ENCODE measurements at regions not wholly inside any gene's neighbourhood (a gene's known extent, or its start where the extent isn't known, plus 50 kb on each side); places are given as distances from the start of the nearest gene placed in this dataset.

DNA sequence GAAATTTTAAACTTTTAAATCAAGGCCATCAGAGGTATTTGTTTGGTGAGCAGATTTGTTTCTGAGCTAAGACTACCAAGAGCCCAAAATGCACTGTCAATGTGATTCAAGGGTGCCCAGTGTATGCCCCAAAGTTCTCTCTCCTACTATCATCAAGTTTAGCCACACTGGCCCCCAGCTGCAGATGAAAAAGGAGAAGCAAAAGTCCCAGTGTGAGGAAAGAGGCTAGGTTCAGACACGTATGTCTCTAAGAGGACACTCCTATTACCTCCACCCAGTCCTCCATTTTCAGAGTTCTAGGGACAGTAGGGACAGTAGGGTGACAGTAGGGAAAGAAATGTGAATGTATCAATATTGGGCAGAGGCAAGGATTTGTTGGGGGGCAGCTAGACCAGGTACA lies 230.8 kb downstream of the CD83 start:
- no peak overlapping the region for H3K27ac ChIP-seq (ENCODE audit: low read length)
- ATAC-seq (no peak), DNase-seq (no peak)
- H3K27ac Mint-ChIP-seq: no peak overlapping the region
- peaks cover 0 to 3% of the 10 kb centered on the region in 2 donors for H3K9me3 Mint-ChIP-seq
- WGBS (ENCODE audit: insufficient coverage): no CpG with 5 or more reads among the region's 1 CpG
- no peaks in the 10 kb centered on the region for H3K36me3 ChIP-seq (ENCODE audit: control insufficient read depth, insufficient read depth, low read length)
- H3K4me3 Mint-ChIP-seq: no peak overlapping the region
- intact Hi-C loops (cut with micrococcal nuclease): no loop called here
- no peaks in the 10 kb centered on the region for H3K4me1 Mint-ChIP-seq
- no peak overlapping the region for H3K4me3 ChIP-seq (ENCODE audit: low read length)
- peaks cover 0 to 9% of the 10 kb centered on the region in 2 donors for H3K27me3 Mint-ChIP-seq (ENCODE audit: low read depth in 2 of 2)
- TF ChIP-seq, protein P1, sequence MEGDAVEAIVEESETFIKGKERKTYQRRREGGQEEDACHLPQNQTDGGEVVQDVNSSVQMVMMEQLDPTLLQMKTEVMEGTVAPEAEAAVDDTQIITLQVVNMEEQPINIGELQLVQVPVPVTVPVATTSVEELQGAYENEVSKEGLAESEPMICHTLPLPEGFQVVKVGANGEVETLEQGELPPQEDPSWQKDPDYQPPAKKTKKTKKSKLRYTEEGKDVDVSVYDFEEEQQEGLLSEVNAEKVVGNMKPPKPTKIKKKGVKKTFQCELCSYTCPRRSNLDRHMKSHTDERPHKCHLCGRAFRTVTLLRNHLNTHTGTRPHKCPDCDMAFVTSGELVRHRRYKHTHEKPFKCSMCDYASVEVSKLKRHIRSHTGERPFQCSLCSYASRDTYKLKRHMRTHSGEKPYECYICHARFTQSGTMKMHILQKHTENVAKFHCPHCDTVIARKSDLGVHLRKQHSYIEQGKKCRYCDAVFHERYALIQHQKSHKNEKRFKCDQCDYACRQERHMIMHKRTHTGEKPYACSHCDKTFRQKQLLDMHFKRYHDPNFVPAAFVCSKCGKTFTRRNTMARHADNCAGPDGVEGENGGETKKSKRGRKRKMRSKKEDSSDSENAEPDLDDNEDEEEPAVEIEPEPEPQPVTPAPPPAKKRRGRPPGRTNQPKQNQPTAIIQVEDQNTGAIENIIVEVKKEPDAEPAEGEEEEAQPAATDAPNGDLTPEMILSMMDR (IDR thresholded peaks at IDR 0.05): no peak
- no peaks in the 10 kb centered on the region for H3K9me3 ChIP-seq (ENCODE audit: control insufficient read depth, insufficient read depth, low read length)
- H3K27me3 ChIP-seq (ENCODE audit: control insufficient read depth, insufficient read depth, low read length): no peaks in the 10 kb centered on the region
- no peaks in the 10 kb centered on the region for H3K4me1 ChIP-seq (ENCODE audit: control insufficient read depth, insufficient read depth, low read length)
- no peaks in the 10 kb centered on the region for H3K36me3 Mint-ChIP-seq

DNA sequence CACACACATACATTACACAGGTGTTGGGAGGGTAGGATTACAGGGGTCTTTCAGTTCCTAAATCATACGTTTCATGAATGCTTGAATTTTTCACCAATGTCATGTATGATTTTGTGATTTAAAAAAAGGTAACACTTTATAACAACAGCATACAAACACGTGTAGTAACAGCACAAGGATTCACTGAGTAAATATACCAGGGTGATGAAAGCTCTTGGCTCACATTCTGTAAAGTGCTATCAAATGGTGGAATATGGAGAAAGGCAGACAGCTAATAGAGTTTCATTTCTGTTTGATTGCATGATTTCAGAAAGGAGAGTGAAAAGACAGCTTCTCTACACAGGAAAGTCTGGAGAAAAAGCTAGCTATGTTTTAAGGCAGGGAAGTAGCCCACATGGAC lies 231.9 kb downstream of the CD83 start:
- Histone ChIP-seq H3K9me3 (ENCODE audit: control insufficient read depth, insufficient read depth, low read length) (no peaks in the 10 kb centered on the region), H3K4me1 (ENCODE audit: control insufficient read depth, insufficient read depth, low read length) (no peaks in the 10 kb centered on the region), H3K4me3 (ENCODE audit: low read length) (no peak overlapping the region), H3K36me3 (ENCODE audit: control insufficient read depth, insufficient read depth, low read length) (no peaks in the 10 kb centered on the region), H3K27me3 (ENCODE audit: control insufficient read depth, insufficient read depth, low read length) (no peaks in the 10 kb centered on the region), H3K27ac (ENCODE audit: low read length) (no peak overlapping the region)
- H3K4me3 Mint-ChIP-seq: no peak overlapping the region
- H3K4me1 Mint-ChIP-seq: no peaks in the 10 kb centered on the region
- intact Hi-C loops (cut with micrococcal nuclease): no loop called here
- no peak overlapping the region for H3K27ac Mint-ChIP-seq
- TF ChIP-seq, protein P1 (IDR thresholded peaks at IDR 0.05): no peak
- ATAC-seq (no peak), DNase-seq (no peak)
- no peaks in the 10 kb centered on the region for H3K36me3 Mint-ChIP-seq
- peaks cover 0 to 9% of the 10 kb centered on the region in 2 donors for H3K27me3 Mint-ChIP-seq (ENCODE audit: low read depth in 2 of 2)
- WGBS (ENCODE audit: insufficient coverage): no CpG with 5 or more reads among the region's 2 CpGs
- peaks cover 0 to 3% of the 10 kb centered on the region in 2 donors for H3K9me3 Mint-ChIP-seq

DNA sequence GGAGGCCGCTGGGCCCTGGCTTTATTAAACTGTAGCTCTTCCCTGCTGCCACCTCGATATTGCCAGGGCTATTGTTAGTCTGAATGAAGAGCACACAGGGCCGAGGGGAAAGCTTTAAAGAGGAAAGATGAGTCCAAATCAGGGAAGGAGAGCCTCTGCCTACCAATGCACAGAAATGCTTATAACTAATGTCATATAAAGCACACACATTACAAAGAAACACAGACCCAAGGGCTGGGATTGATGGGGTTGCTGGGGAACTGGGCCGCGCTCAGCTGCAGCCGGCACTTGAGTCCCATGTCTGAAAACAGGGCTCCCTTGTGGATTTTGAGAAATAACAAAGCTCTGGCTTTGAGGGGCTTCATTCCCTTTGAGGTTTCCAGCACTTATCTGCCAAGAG lies 232.6 kb downstream of the CD83 start:
- no peak overlapping the region for H3K4me3 Mint-ChIP-seq
- no peaks in the 10 kb centered on the region for H3K4me1 ChIP-seq (ENCODE audit: control insufficient read depth, insufficient read depth, low read length)
- DNase-seq: no peak
- H3K27me3 Mint-ChIP-seq (ENCODE audit: low read depth in 2 of 2): peaks cover 0 to 9% of the 10 kb centered on the region in 2 donors
- H3K9me3 ChIP-seq (ENCODE audit: control insufficient read depth, insufficient read depth, low read length): no peaks in the 10 kb centered on the region
- no peak overlapping the region for H3K27ac Mint-ChIP-seq
- H3K4me1 Mint-ChIP-seq: peaks cover 0 to 3% of the 10 kb centered on the region in 2 donors
- ATAC-seq: no peak
- no peak overlapping the region for H3K4me3 ChIP-seq (ENCODE audit: low read length)
- H3K36me3 ChIP-seq (ENCODE audit: control insufficient read depth, insufficient read depth, low read length): no peaks in the 10 kb centered on the region
- 94% methylated on average over 6 of the region's 6 CpGs for WGBS (ENCODE audit: insufficient coverage)
- intact Hi-C loops (cut with micrococcal nuclease): no loop called here
- H3K36me3 Mint-ChIP-seq: no peaks in the 10 kb centered on the region
- H3K27ac ChIP-seq (ENCODE audit: low read length): no peak overlapping the region
- H3K27me3 ChIP-seq (ENCODE audit: control insufficient read depth, insufficient read depth, low read length): no peaks in the 10 kb centered on the region
- peaks cover 0 to 3% of the 10 kb centered on the region in 2 donors for H3K9me3 Mint-ChIP-seq
- TF ChIP-seq, protein P1 (IDR thresholded peaks at IDR 0.05): no peak

DNA sequence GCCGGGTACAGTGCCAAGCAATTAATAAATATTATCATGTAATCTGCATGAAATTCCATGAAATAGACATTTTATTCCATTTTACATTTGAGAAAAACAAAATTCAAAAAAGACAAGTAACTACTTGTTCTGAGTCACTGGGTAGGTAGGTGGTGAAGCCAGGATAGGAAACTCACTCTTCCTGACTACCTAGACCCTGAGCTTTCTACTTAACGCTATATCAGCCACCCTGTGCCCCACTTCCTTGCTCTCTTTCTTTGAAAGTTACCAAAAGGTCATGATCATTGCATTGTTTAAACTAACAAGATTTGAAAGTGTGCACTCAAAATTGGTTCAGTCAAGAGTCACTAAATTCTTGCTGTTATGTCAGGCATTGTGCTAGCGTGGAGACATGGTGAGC lies 235.7 kb downstream of the CD83 start:
- no peaks in the 10 kb centered on the region for H3K27me3 ChIP-seq (ENCODE audit: control insufficient read depth, insufficient read depth, low read length)
- TF ChIP-seq, protein P1 (IDR thresholded peaks at IDR 0.05): no peak
- peaks cover 0 to 6% of the 10 kb centered on the region in 2 donors for H3K27me3 Mint-ChIP-seq (ENCODE audit: low read depth in 2 of 2)
- H3K9me3 Mint-ChIP-seq: peaks cover 0 to 3% of the 10 kb centered on the region in 2 donors
- H3K4me1 ChIP-seq (ENCODE audit: control insufficient read depth, insufficient read depth, low read length): no peaks in the 10 kb centered on the region
- no peak overlapping the region for H3K27ac ChIP-seq (ENCODE audit: low read length)
- no peak overlapping the region for H3K4me3 Mint-ChIP-seq
- H3K27ac Mint-ChIP-seq: no peak overlapping the region
- intact Hi-C loops (cut with micrococcal nuclease): no loop called here
- ATAC-seq (no peak), DNase-seq (no peak)
- H3K4me1 Mint-ChIP-seq: peaks cover 0 to 5% of the 10 kb centered on the region in 2 donors
- no peaks in the 10 kb centered on the region for H3K36me3 Mint-ChIP-seq
- H3K36me3 ChIP-seq (ENCODE audit: control insufficient read depth, insufficient read depth, low read length): no peaks in the 10 kb centered on the region
- H3K9me3 ChIP-seq (ENCODE audit: control insufficient read depth, insufficient read depth, low read length): no peaks in the 10 kb centered on the region
- no peak overlapping the region for H3K4me3 ChIP-seq (ENCODE audit: low read length)
- WGBS (ENCODE audit: insufficient coverage): 64% methylated on average over 3 of the region's 3 CpGs
